IMR-90 (cell line): ENCODE measurements at regions not wholly inside any gene's neighbourhood (a gene's known extent, or its start where the extent isn't known, plus 50 kb on each side); places are given as distances from the start of the nearest gene placed in this dataset.

Experiments
- ATAC-seq: fragments of 200-7000 bp; cut with Tn5 transposase; 2 replicates; pipeline ENCODE4 v1.9.1; 2020; ENCODE audit warnings: low read depth, mild to moderate bottlenecking, moderate library complexity
- BruUV-seq: library from RNA; stranded (reverse); fragments of 400-500 nt; replicated peaks from 2 replicates; lab custom pipeline; 2021; lab: Mats Ljungman, UMichigan
- CTCF ChIA-PET: fragments of 300-600 bp; formaldehyde crosslinking; extraction: SDS; loops from one replicate; lab custom pipeline; 2021; ENCODE audit warnings: antibody characterized with exemption; lab: Yijun Ruan, JAX
- POLR2A ChIA-PET: fragments of 300-600 bp; sonication (Branson Sonifier 250); formaldehyde crosslinking; loops from one replicate; lab custom pipeline; 2022; ENCODE audit warnings: antibody characterized with exemption; ENCODE audit not compliant: unreplicated experiment; lab: Charles Lee
- DNase-seq: peaks from one replicate; pipeline ENCODE4 v3.0.0; 2013
- H2AFZ ChIP-seq: replicated peaks from 2 replicates; pipeline ENCODE3; 2013; ENCODE audit warnings: low read length, mild to moderate bottlenecking; ENCODE audit not compliant: poor library complexity
- H2AK5ac ChIP-seq: 2 replicates; pipeline ENCODE4 v1.6.1; 2013; ENCODE audit warnings: low read depth, low read length, inconsistent platforms
- H2AK9ac ChIP-seq: replicated peaks from 2 replicates; pipeline ENCODE3; 2013; ENCODE audit warnings: mild to moderate bottlenecking, low read depth, low read length, moderate library complexity; ENCODE audit not compliant: poor library complexity
- H2BK120ac ChIP-seq: 2 replicates; pipeline ENCODE4 v1.6.1; 2013; ENCODE audit warnings: low read depth, low read length, inconsistent platforms
- H2BK15ac ChIP-seq: 3 replicates; pipeline ENCODE4 v1.6.1; 2013; ENCODE audit warnings: low read depth, low read length, inconsistent platforms
- H2BK20ac ChIP-seq: 2 replicates; pipeline ENCODE4 v1.6.1; 2013; ENCODE audit warnings: low read depth, mild to moderate bottlenecking, inconsistent platforms, low read length, moderate library complexity
- H2BK5ac ChIP-seq: 2 replicates; pipeline ENCODE4 v1.6.1; 2013; ENCODE audit warnings: mild to moderate bottlenecking, low read depth, low read length, inconsistent platforms; ENCODE audit not compliant: poor library complexity, severe bottlenecking
- H3K14ac ChIP-seq: replicated peaks from 2 replicates; pipeline ENCODE4 v1.6.1; 2013; ENCODE audit warnings: low read depth, low read length, inconsistent platforms
- H3K18ac ChIP-seq: 2 replicates; pipeline ENCODE4 v1.6.1; 2013; ENCODE audit warnings: low read depth, low read length, control low read depth
- H3K23ac ChIP-seq: 2 replicates; pipeline ENCODE4 v1.6.1; 2013; ENCODE audit warnings: low read depth, low read length, inconsistent platforms
- H3K27ac ChIP-seq: 2 replicates; pipeline ENCODE4 v1.5.1; 2013; ENCODE audit warnings: mild to moderate bottlenecking, control low read depth, low read length; ENCODE audit not compliant: insufficient read depth
- H3K27me3 ChIP-seq: 2 replicates; pipeline ENCODE4 v1.6.1; 2013; ENCODE audit warnings: low read length; ENCODE audit not compliant: control insufficient read depth, insufficient read depth
- H3K36me3 ChIP-seq: 2 replicates; pipeline ENCODE4 v1.6.1; 2013; ENCODE audit warnings: low read length, mixed read lengths; ENCODE audit not compliant: control insufficient read depth, insufficient read depth
- H3K4ac ChIP-seq: 2 replicates; pipeline ENCODE4 v1.6.1; 2013; ENCODE audit warnings: low read depth, low read length, inconsistent platforms
- H3K4me1 ChIP-seq: 2 replicates; pipeline ENCODE4 v1.6.1; 2013; ENCODE audit warnings: low read length, mixed read lengths; ENCODE audit not compliant: control insufficient read depth, insufficient read depth
- H3K4me2 ChIP-seq: 2 replicates; pipeline ENCODE4 v1.6.1; 2013; ENCODE audit warnings: low read depth, mild to moderate bottlenecking, control low read depth, low read length, moderate library complexity
- H3K4me3 ChIP-seq: 2 replicates; pipeline ENCODE4 v1.5.1; 2013; ENCODE audit warnings: low read depth, mild to moderate bottlenecking, control low read depth, low read length, moderate library complexity; ENCODE audit not compliant: insufficient read depth
- H3K56ac ChIP-seq: 2 replicates; pipeline ENCODE4 v1.6.1; 2013; ENCODE audit warnings: low read length, inconsistent platforms; ENCODE audit not compliant: insufficient read depth; ENCODE audit errors: extremely low read depth
- H3K79me1 ChIP-seq, 2 experiments: 2 replicates each; pipeline ENCODE4 v1.6.1; 2013; ENCODE audit warnings: low read length in 2 of 2, inconsistent platforms in 1 of 2, low read depth in 1 of 2
- H3K9ac ChIP-seq: 2 replicates; pipeline ENCODE4 v1.6.1; 2013; ENCODE audit warnings: low read depth, low read length, control low read depth
- H3K9me1 ChIP-seq: 2 replicates; pipeline ENCODE4 v1.6.1; 2013; ENCODE audit warnings: low read length, inconsistent platforms; ENCODE audit not compliant: insufficient read depth
- H3K9me3 ChIP-seq: 2 replicates; pipeline ENCODE4 v1.6.1; 2013; ENCODE audit warnings: low read length; ENCODE audit not compliant: control insufficient read depth, insufficient read depth
- H4K20me1 ChIP-seq: 2 replicates; pipeline ENCODE4 v1.6.1; 2013; ENCODE audit warnings: low read length, inconsistent platforms; ENCODE audit not compliant: insufficient read depth
- H4K5ac ChIP-seq: 2 replicates; pipeline ENCODE4 v1.6.1; 2013; ENCODE audit warnings: mild to moderate bottlenecking, low read depth, low read length, control low read depth
- H4K8ac ChIP-seq, 2 experiments: 2 replicates each; pipeline ENCODE4 v1.6.1; 2013; ENCODE audit warnings: low read depth in 2 of 2, low read length in 2 of 2, control low read depth in 1 of 2, inconsistent platforms in 1 of 2
- H4K91ac ChIP-seq: 2 replicates; pipeline ENCODE4 v1.6.1; 2013; ENCODE audit warnings: low read depth, low read length, inconsistent platforms; ENCODE audit not compliant: insufficient read depth
- BHLHE40 ChIP-seq: fragments of 150-350 bp; IDR thresholded peaks from 2 replicates; pipeline ENCODE4 v1.6.1; 2016; ENCODE audit warnings: mild to moderate bottlenecking, low read depth, low read length
- CEBPB ChIP-seq: IDR thresholded peaks from 2 replicates; pipeline ENCODE4 v1.6.1; 2012; ENCODE audit warnings: low read depth, low read length, improper control_type of control experiment
- NFE2L2 ChIP-seq: fragments of 150-350 bp; IDR thresholded peaks from 2 replicates; pipeline ENCODE4 v1.6.1; 2016; ENCODE audit warnings: low read depth, mild to moderate bottlenecking, low read length
- POLR2A ChIP-seq: IDR thresholded peaks from 2 replicates; pipeline ENCODE4 v1.6.1; 2012; ENCODE audit warnings: mild to moderate bottlenecking, low read depth, low read length
- RCOR1 ChIP-seq: IDR thresholded peaks from 2 replicates; pipeline ENCODE4 v1.6.1; 2012; ENCODE audit warnings: mild to moderate bottlenecking, low read length, improper control_type of control experiment; ENCODE audit not compliant: insufficient replicate concordance
- RFX5 ChIP-seq: IDR thresholded peaks from 2 replicates; pipeline ENCODE4 v1.8.0; 2012; ENCODE audit warnings: low read depth, mild to moderate bottlenecking, low read length, moderate library complexity
- WGBS, 2 experiments: methylation state at CpG; one replicate each; pipeline versions ENCODE4 v1.1.5 to v1.1.7; 2013; ENCODE audit warnings: missing lambda C conversion rate in 2 of 2; ENCODE audit not compliant: insufficient read length in 1 of 2; ENCODE audit errors: extremely low coverage in 2 of 2; 5-methylcytosine and 5-hydroxymethylcytosine counted together
- dilution Hi-C: fragments of 300-500 bp; cut with HindIII; formaldehyde crosslinking; loops from one replicate; pipeline ENCODE4 v1.14.3; 2018; ENCODE audit warnings: low sequenced_read_pairs; ENCODE audit not compliant: unreplicated experiment
- in situ Hi-C: fragments of 300-500 bp; cut with MboI; formaldehyde crosslinking; loops from 3 replicates; pipeline ENCODE4 v1.14.3; 2019; ENCODE audit warnings: low sequenced_read_pairs, inconsistent platforms, mixed read lengths
- intact Hi-C: fragments of 100-400 bp; cut with micrococcal nuclease; formaldehyde crosslinking; loops from 2 replicates; pipeline ENCODE4 v1.10.0; 2022
- TF ChIP-seq, protein P1 (sequence below): conservative IDR thresholded peaks from 2 replicates; pipeline ENCODE4 v1.5.1; 2012; ENCODE audit warnings: mild to moderate bottlenecking, low read depth, low read length, improper control_type of control experiment
- TF ChIP-seq, protein P2 (sequence below): fragments of 150-350 bp; IDR thresholded peaks from 2 replicates; pipeline ENCODE4 v1.6.1; 2016; ENCODE audit warnings: low read depth, mild to moderate bottlenecking, low read length, moderate library complexity, borderline replicate concordance
- TF ChIP-seq, protein P3 (sequence below): fragments of 150-350 bp; IDR thresholded peaks from 2 replicates; pipeline ENCODE4 v1.6.1; 2017; ENCODE audit warnings: mild to moderate bottlenecking, antibody characterized with exemption, low read length, low read depth

DNA sequence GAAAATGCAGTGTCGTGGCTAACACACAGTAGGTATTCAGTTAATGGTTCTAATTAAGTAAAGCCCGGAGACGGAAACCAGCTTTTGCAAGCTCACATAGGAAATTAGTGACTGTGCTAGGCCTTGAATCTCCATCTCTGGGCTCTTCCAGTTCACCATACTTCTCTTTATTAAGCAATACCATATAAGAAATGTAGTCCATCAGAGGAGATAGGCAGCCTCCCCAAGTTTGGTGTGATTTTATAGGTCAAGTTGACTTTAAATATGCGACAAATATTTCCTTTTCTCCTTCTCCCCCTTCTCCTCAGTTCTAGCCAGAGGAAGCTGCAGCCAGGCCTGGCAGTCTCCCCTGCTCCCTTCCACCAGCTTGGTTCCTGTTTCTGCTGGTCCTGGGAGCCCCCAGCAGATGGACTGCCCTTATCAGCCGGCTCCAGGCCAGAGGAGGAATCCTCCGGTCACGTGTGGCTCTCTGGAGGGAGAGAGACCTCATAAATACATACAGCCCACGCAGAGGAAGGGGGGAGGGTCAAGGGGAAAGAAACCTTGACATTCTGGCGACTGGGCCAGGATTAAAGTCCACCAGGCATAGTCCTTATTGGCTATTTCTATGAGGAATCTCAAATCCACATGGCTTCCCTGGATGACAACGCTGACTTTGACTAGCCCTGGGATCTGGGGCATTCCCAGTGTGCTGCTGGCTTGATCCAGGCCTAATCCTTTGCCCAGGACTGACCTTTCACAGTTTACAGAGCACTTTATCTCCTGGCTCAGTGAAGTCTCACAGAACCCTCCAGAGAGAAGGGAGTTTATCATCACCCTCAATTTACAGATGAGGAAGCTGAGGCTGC, 115.1 kb upstream of the JUN start:
- H2BK120ac ChIP-seq: peak overlapping the region; percentile 69
- peak overlapping the region; percentile 72; the same call in 1 of the 2 replicates for H3K4ac ChIP-seq
- intact Hi-C loops: loop anchor here (5.0 kb wide), 1 partner anchor 157 kb away; no protein-coding TSS in a partner anchor
- H3K27ac ChIP-seq: no peak overlapping the region
- peak overlapping the region; percentile 57 for H2AK9ac ChIP-seq
- dilution Hi-C loops: no loop called here
- H3K9me1 ChIP-seq: peaks cover 18% of the 10 kb centered on the region
- H2AFZ ChIP-seq: peak overlapping the region; percentile 77
- H3K4me3 ChIP-seq: no peak overlapping the region
- H4K5ac ChIP-seq: no peak overlapping the region; the same call in 1 of the 2 replicates
- H4K91ac ChIP-seq: peak overlapping the region; percentile 45
- H2BK20ac ChIP-seq: peak overlapping the region; percentile 52; the same call in 1 of the 2 replicates
- in situ Hi-C loops: no loop called here
- peak overlapping the region; percentile 59; the same call in 1 of the 2 replicates for H3K14ac ChIP-seq
- peak overlapping the region; percentile 32; the same call in 1 of the 2 replicates for H3K18ac ChIP-seq
- DNase-seq (peak; percentile 35), ATAC-seq (no peak)
- H3K4me1 ChIP-seq: peaks cover 22% of the 10 kb centered on the region
- TF ChIP-seq RFX5 (no peak), NFE2L2 (no peak), POLR2A (no peak), BHLHE40 (peak; percentile 37; the same call in 1 of the 2 replicates), CEBPB (0 out of 2 replicates have a peak, but pooled peaks have one; percentile 16), RCOR1 (no peak)
- TF ChIP-seq, protein P1, sequence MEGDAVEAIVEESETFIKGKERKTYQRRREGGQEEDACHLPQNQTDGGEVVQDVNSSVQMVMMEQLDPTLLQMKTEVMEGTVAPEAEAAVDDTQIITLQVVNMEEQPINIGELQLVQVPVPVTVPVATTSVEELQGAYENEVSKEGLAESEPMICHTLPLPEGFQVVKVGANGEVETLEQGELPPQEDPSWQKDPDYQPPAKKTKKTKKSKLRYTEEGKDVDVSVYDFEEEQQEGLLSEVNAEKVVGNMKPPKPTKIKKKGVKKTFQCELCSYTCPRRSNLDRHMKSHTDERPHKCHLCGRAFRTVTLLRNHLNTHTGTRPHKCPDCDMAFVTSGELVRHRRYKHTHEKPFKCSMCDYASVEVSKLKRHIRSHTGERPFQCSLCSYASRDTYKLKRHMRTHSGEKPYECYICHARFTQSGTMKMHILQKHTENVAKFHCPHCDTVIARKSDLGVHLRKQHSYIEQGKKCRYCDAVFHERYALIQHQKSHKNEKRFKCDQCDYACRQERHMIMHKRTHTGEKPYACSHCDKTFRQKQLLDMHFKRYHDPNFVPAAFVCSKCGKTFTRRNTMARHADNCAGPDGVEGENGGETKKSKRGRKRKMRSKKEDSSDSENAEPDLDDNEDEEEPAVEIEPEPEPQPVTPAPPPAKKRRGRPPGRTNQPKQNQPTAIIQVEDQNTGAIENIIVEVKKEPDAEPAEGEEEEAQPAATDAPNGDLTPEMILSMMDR: no peak
- TF ChIP-seq, protein P2, sequence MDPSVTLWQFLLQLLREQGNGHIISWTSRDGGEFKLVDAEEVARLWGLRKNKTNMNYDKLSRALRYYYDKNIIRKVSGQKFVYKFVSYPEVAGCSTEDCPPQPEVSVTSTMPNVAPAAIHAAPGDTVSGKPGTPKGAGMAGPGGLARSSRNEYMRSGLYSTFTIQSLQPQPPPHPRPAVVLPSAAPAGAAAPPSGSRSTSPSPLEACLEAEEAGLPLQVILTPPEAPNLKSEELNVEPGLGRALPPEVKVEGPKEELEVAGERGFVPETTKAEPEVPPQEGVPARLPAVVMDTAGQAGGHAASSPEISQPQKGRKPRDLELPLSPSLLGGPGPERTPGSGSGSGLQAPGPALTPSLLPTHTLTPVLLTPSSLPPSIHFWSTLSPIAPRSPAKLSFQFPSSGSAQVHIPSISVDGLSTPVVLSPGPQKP: no peak
- TF ChIP-seq, protein P3, sequence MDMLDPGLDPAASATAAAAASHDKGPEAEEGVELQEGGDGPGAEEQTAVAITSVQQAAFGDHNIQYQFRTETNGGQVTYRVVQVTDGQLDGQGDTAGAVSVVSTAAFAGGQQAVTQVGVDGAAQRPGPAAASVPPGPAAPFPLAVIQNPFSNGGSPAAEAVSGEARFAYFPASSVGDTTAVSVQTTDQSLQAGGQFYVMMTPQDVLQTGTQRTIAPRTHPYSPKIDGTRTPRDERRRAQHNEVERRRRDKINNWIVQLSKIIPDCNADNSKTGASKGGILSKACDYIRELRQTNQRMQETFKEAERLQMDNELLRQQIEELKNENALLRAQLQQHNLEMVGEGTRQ: peak; percentile 79
- 0 out of 2 replicates have a peak overlapping the region, but pooled peaks have one; percentile 33 for H3K56ac ChIP-seq
- H3K36me3 ChIP-seq: no peaks in the 10 kb centered on the region
- peak overlapping the region; percentile 43 to 64 for H4K8ac ChIP-seq
- no peak overlapping the region for H3K4me2 ChIP-seq
- no peak overlapping the region for H3K9ac ChIP-seq
- H2BK5ac ChIP-seq: no peak overlapping the region
- H3K23ac ChIP-seq: peak overlapping the region; percentile 29; the same call in 1 of the 2 replicates
- H2AK5ac ChIP-seq: peak overlapping the region; percentile 74
- ChIA-PET POLR2A (no interaction called here), CTCF (no interaction called here)
- WGBS, 2 experiments: 70% methylated on average over 2 of the region's 10 CpGs; no CpG with 5 or more reads in 1 of the 2 experiments
- no peaks in the 10 kb centered on the region for H3K27me3 ChIP-seq
- no peaks in the 10 kb centered on the region for H3K9me3 ChIP-seq
- H2BK15ac ChIP-seq: peak overlapping the region; percentile 68; the same call in 1 of the 3 replicates
- peaks cover 0 to 8% of the 10 kb centered on the region in 2 experiments; a peak in 2 of 4 replicates for H3K79me1 ChIP-seq
- H4K20me1 ChIP-seq: no peaks in the 10 kb centered on the region
- BruUV-seq: no TSS peak
